Lower leg skin (tissue), 4 donors: ENCODE measurements at regions not wholly inside any gene's neighbourhood (a gene's known extent, or its start where the extent isn't known, plus 50 kb on each side); places are given as distances from the start of the nearest gene placed in this dataset.

Experiments used
- DNase-seq, 2 donors: peaks; one replicate each; pipeline ENCODE4 v3.0.0-alpha.2; 2019; ENCODE audit warnings: low spot score in 2 of 2
- H3K4me3 ChIP-seq: fragments of 200-600 bp; sonication (generic); 2 replicates; pipeline ENCODE4 v1.5.1; 2017; ENCODE audit warnings: mild to moderate bottlenecking, low read depth; ENCODE audit not compliant: poor library complexity, severe bottlenecking
- CTCF ChIP-seq, 3 donors: fragments of 450-650 bp; IDR thresholded peaks; one replicate each; pipeline ENCODE4 v1.5.1; 2016; ENCODE audit warnings: antibody characterized with exemption in 3 of 3, mild to moderate bottlenecking in 3 of 3, moderate library complexity in 2 of 3
- POLR2A ChIP-seq, 2 donors: fragments of 450-650 bp; IDR thresholded peaks; one replicate each; pipeline ENCODE4 v1.6.1; 2016 to 2017; ENCODE audit warnings: antibody characterized with exemption in 2 of 2, mild to moderate bottlenecking in 1 of 2, moderate library complexity in 1 of 2
- WGBS, 2 donors: methylation state at CpG; one replicate each; pipeline ENCODE4 v1.1.5; 2018; 5-methylcytosine and 5-hydroxymethylcytosine counted together
- intact Hi-C: fragments of 100-400 bp; cut with DNase I; formaldehyde crosslinking; loops from one replicate; pipeline ENCODE4 v1.15.0; 2023; ENCODE audit warnings: low total_unique reads

DNA sequence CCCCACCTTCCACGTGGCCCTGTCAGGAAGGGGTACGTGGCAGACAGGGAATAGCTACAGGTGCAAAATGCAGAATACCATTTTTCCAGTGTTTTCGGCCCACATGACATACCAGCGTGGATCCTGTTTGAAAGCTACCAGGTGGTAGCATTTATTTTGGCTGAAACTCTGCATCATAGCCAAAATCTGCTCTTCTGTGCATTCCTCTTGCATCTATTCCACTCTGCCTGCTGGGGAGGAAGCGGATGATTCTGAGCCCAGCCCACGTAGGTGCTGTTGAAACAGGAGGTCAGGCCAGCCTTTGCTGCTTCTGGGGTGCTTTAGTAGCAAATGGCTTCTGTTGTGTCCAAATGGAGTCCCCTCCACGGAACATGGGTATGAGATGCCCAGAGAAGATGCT lies 670.9 kb upstream of the EEF2KMT start:
- DNase-seq: no peak
- TF ChIP-seq POLR2A (IDR thresholded peaks at IDR 0.05) (no peak), CTCF (IDR thresholded peaks at IDR 0.05) (no peak)
- 74% methylated on average over 7 of the region's 7 CpGs for WGBS, 2 donors
- no peak overlapping the region for H3K4me3 ChIP-seq
- intact Hi-C loops: no loop called here

- 47 to 55% methylated on average over 11 of the region's 11 CpGs for WGBS, 2 donors
- intact Hi-C loops: no loop called here
- DNase-seq: no peak
- no peak overlapping the region for H3K4me3 ChIP-seq
- no peak for TF ChIP-seq POLR2A (IDR thresholded peaks at IDR 0.05)
These were observed 665.6 kb upstream of the EEF2KMT start for GRCh38 chr16:5763176-5763575.

GRCh38 chr16:5762362-5762761 lies 664.8 kb upstream of the EEF2KMT start:
- intact Hi-C loops: no loop called here
- WGBS, 2 donors: 51 to 70% methylated on average over 10 of the region's 10 CpGs

DNA sequence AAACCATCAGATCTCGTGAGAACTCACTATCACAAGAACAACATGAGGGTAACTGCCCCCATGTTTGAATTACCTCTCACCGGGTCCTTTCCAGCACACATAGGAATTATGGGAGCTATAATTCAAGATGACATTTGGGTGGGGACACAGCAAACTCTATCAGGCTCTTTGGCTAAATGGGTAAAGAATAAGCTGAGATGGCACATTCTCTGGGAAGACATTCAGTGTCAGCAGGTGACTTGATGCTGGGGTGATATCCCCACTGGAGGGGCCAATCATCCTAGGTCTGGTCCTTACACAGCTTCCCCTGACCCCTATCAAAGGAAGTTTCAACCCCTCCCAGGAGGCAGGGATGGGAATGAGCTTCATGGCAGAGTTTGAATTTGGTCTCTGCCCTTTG lies 664.0 kb upstream of the EEF2KMT start:
- no peak for DNase-seq
- TF ChIP-seq POLR2A (IDR thresholded peaks at IDR 0.05) (no peak), CTCF (IDR thresholded peaks at IDR 0.05) (no peak)
- WGBS, 2 donors: 70 to 73% methylated on average over 2 of the region's 2 CpGs
- intact Hi-C loops: no loop called here
- H3K4me3 ChIP-seq: no peak overlapping the region

More at GRCh38 chr16:5762362-5762761, 664.8 kb upstream of the EEF2KMT start:
- H3K4me3 ChIP-seq: no peak overlapping the region
- TF ChIP-seq CTCF (IDR thresholded peaks at IDR 0.05) (no peak), POLR2A (IDR thresholded peaks at IDR 0.05) (no peak)
- no peak for DNase-seq

- H3K4me3 ChIP-seq: no peak overlapping the region
- no peak for DNase-seq
These were observed 660.7 kb upstream of the EEF2KMT start for GRCh38 chr16:5758281-5758680.

DNA sequence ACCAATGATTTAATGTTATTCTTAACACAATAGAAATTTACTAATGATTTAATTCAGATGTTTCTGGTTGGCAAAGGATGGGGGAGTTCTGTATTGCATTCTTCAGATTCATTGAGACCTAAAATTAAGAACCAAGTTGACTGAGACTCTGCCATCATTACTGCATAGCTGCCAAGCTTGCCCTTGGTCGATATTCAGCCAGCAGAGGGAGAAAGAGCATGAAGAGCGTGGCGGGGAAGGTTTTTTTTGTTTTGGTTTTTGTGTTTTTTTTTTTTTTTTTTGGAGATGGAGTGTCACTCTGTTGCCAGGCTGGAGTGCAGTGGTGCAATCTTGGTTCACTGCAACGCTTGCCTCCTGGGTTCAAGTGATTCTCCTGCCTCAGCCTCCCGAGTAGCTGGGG lies 659.4 kb upstream of the EEF2KMT start:
- intact Hi-C loops: no loop called here
- no peak for TF ChIP-seq CTCF (IDR thresholded peaks at IDR 0.05)
- no peak for TF ChIP-seq POLR2A (IDR thresholded peaks at IDR 0.05)
- 61% methylated on average over 5 of the region's 5 CpGs for WGBS, 2 donors
- no peak overlapping the region for H3K4me3 ChIP-seq
- no peak for DNase-seq

More at GRCh38 chr16:5758281-5758680, 660.7 kb upstream of the EEF2KMT start:
- intact Hi-C loops: no loop called here
- 75 to 79% methylated on average over 4 of the region's 4 CpGs for WGBS, 2 donors
- no peak for TF ChIP-seq CTCF (IDR thresholded peaks at IDR 0.05)
- no peak for TF ChIP-seq POLR2A (IDR thresholded peaks at IDR 0.05)
